Lung (tissue), 11 donors: ENCODE measurements at regions not wholly inside any gene's neighbourhood (a gene's known extent, or its start where the extent isn't known, plus 50 kb on each side); places are given as distances from the start of the nearest gene placed in this dataset.

Experiments
- ATAC-seq: fragments of 200-7000 bp; cut with Tn5 transposase; one replicate; pipeline ENCODE4 v1.9.1; 2020; ENCODE audit warnings: moderate number of reproducible peaks; ENCODE audit not compliant: insufficient read depth, low FRiP score
- DNase-seq, 3 donors: peaks; one replicate each; pipeline ENCODE4 v3.0.0-alpha.2; 2013 to 2017
- H3K27ac ChIP-seq, 2 donors: one replicate each; pipeline ENCODE4 v1.5.1; 2013; ENCODE audit warnings: mild to moderate bottlenecking in 2 of 2, moderate library complexity in 2 of 2, control low read depth in 1 of 2, inconsistent platforms in 1 of 2, low read depth in 1 of 2, low read length in 1 of 2
- H3K27me3 ChIP-seq, 3 donors: one replicate each; pipeline ENCODE4 v1.5.1; 2013; ENCODE audit warnings: low read length in 2 of 3; ENCODE audit not compliant: control insufficient read depth in 3 of 3, insufficient read depth in 3 of 3
- H3K36me3 ChIP-seq, 4 donors: one replicate each; pipeline ENCODE4 v1.5.1; 2013; ENCODE audit warnings: low read length in 4 of 4, mild to moderate bottlenecking in 1 of 4, moderate library complexity in 1 of 4; ENCODE audit not compliant: control insufficient read depth in 4 of 4, insufficient read depth in 4 of 4
- H3K4me1 ChIP-seq, 5 donors: one replicate each; pipeline ENCODE4 v1.5.1; 2013; ENCODE audit warnings: low read length in 5 of 5, mild to moderate bottlenecking in 2 of 5, moderate library complexity in 1 of 5; ENCODE audit not compliant: control insufficient read depth in 5 of 5, insufficient read depth in 5 of 5
- H3K4me3 ChIP-seq: one replicate; pipeline ENCODE4 v1.5.1; 2013; ENCODE audit warnings: mild to moderate bottlenecking, control low read depth, moderate library complexity
- H3K9ac ChIP-seq, 2 donors: one replicate each; pipeline ENCODE4 v1.5.1; 2013; ENCODE audit warnings: low read length in 2 of 2, control low read depth in 1 of 2; ENCODE audit not compliant: insufficient read depth in 1 of 2
- H3K9me3 ChIP-seq, 4 donors: one replicate each; pipeline ENCODE4 v1.5.1; 2013; ENCODE audit warnings: low read length in 3 of 4, mild to moderate bottlenecking in 1 of 4, moderate library complexity in 1 of 4; ENCODE audit not compliant: control insufficient read depth in 4 of 4, insufficient read depth in 3 of 4
- WGBS, 2 donors: extraction: QIAGEN DNeasy Blood & Tissue Kit; methylation state at CpG; one replicate each; pipeline ENCODE4 v1.1.7; 2013; 5-methylcytosine and 5-hydroxymethylcytosine counted together
- TF ChIP-seq, protein P1 (sequence below): IDR thresholded peaks from 2 replicates; pipeline ENCODE4 v1.5.1; 2012; ENCODE audit warnings: mild to moderate bottlenecking; ENCODE audit errors: control extremely low read depth, extremely low read depth
- donor health status: control.
- donor health status: control.
- donor health status: Bipolar disorder and iron deficiency.
- donor health status: healthy.
- donor health status: DM: yes; HTN: yes; CAD: no.

DNA sequence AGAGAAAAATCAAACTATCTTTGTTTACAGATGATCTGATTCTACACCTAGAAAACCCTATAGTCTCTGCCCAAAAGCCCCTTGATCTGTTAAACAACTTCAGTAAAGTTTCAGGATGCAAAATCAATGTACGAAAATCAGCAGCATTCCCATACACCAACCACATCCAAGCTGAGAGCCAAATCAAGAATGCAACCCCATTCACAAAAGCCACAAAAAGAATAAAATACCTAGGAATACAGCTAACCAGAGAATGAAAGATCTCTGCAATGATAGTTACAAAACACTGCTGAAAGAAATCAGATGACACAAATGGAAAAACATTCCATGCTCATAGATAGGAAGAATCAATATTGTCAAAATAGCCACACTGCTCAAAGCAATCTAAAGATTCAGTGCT lies 265.7 kb downstream of the AEBP2 start:
- Histone ChIP-seq H3K9ac (no peak overlapping the region), H3K36me3 (no peaks in the 10 kb centered on the region), H3K4me3 (no peak overlapping the region), H3K4me1 (no peaks in the 10 kb centered on the region), H3K27me3 (no peaks in the 10 kb centered on the region), H3K27ac (no peak overlapping the region), H3K9me3 (peaks cover 0 to 12% (median 10%) of the 10 kb centered on the region in 4 donors)
- DNase-seq = no peak
- 88 to 97% methylated on average over 1 of the region's 1 CpG for WGBS, 2 donors
- ATAC-seq = no peak
- TF ChIP-seq, protein P1, sequence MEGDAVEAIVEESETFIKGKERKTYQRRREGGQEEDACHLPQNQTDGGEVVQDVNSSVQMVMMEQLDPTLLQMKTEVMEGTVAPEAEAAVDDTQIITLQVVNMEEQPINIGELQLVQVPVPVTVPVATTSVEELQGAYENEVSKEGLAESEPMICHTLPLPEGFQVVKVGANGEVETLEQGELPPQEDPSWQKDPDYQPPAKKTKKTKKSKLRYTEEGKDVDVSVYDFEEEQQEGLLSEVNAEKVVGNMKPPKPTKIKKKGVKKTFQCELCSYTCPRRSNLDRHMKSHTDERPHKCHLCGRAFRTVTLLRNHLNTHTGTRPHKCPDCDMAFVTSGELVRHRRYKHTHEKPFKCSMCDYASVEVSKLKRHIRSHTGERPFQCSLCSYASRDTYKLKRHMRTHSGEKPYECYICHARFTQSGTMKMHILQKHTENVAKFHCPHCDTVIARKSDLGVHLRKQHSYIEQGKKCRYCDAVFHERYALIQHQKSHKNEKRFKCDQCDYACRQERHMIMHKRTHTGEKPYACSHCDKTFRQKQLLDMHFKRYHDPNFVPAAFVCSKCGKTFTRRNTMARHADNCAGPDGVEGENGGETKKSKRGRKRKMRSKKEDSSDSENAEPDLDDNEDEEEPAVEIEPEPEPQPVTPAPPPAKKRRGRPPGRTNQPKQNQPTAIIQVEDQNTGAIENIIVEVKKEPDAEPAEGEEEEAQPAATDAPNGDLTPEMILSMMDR = no peak

DNA sequence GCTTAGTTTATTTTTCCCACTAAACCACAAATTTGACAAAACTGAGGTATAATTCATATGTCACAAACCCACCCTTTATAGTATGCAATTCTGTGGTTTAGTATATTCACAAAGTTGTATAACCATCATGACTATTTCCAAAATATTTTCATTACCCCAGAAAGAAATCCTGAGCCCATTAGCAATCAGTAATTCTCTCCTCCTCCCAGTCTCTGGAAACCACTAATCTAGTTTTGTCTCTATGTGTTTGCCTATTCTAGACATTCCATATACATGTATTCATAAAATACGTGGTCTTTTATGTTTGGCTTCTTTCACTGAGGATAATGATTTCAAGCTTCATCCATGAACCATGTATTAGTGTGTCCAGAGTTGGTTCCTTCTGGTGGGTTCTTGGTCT lies 267.6 kb downstream of the AEBP2 start:
- H3K9ac ChIP-seq = no peak overlapping the region
- H3K36me3 ChIP-seq = no peaks in the 10 kb centered on the region
- H3K27me3 ChIP-seq = no peaks in the 10 kb centered on the region
- no peak for DNase-seq
- H3K4me1 ChIP-seq = peaks cover 0 to 3% (median 0%) of the 10 kb centered on the region in 5 donors
- H3K27ac ChIP-seq = no peak overlapping the region
- 95 to 100% methylated on average over 1 of the region's 1 CpG for WGBS, 2 donors
- no peak for ATAC-seq
- TF ChIP-seq, protein P1 = no peak
- H3K9me3 ChIP-seq = peaks cover 0 to 8% (median 5%) of the 10 kb centered on the region in 4 donors
- H3K4me3 ChIP-seq = no peak overlapping the region

DNA sequence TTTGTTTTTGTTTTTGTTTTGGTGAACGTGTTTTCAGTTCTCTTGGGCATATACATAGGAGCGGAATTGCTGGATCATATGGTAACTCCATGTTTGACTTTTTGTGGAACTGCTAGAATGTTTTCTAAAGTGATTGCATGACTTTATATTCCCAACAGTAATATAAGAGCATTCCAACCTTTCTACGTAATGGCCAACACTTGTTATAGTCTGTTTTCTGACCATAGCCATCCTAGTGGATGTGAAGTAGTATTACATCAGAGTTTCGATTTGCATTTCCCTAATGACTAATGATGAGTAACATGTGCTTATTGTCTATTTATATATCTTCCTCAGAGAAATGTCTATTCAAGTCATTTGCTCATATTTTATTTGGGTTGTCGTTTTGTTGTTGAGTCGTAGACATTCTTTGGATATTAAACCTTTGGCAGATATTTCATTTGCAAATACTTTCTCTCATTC lies 268.7 kb downstream of the AEBP2 start:
- WGBS, 2 donors = 84 to 85% methylated on average over 6 of the region's 6 CpGs
- H3K27ac ChIP-seq = no peak overlapping the region
- H3K36me3 ChIP-seq = no peaks in the 10 kb centered on the region
- DNase-seq (no peak), ATAC-seq (no peak)
- peaks cover 0 to 2% (median 2%) of the 10 kb centered on the region in 4 donors for H3K9me3 ChIP-seq
- peaks cover 0 to 3% (median 0%) of the 10 kb centered on the region in 5 donors for H3K4me1 ChIP-seq
- no peaks in the 10 kb centered on the region for H3K27me3 ChIP-seq
- no peak overlapping the region for H3K4me3 ChIP-seq
- no peak overlapping the region for H3K9ac ChIP-seq
- TF ChIP-seq, protein P1 = no peak

DNA sequence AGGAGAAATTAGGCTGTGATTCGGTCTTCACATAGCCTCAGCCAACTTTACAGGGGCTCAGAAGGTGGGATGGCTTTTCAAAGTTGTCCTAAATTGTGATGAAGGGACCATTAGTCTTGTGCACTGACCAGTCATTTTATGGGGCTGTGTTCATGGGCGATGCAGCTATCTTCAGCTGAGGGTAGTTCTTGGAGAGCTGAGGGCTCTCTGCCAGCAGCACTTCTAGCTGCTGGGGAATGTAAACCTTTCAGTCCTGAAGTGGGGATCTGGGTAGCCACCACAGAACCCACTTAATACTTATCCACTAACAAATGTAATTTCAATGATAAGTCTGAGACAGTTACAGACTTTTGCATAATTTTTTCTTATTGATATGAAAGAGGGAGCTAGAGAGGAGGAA lies 270.6 kb downstream of the AEBP2 start:
- Histone ChIP-seq H3K9me3 (peaks cover 0 to 2% (median 2%) of the 10 kb centered on the region in 4 donors), H3K27ac (no peak overlapping the region), H3K4me1 (peaks cover 0 to 3% (median 0%) of the 10 kb centered on the region in 5 donors), H3K27me3 (no peaks in the 10 kb centered on the region), H3K4me3 (no peak overlapping the region), H3K36me3 (no peaks in the 10 kb centered on the region), H3K9ac (no peak overlapping the region)
- DNase-seq (peak in 1 of 3 donors; percentile 53), ATAC-seq (no peak)
- WGBS, 2 donors = 60 to 69% methylated on average over 2 of the region's 2 CpGs
- TF ChIP-seq, protein P1 = no peak
